ENCODE measurements at regions not wholly inside any gene's neighbourhood (a gene's known extent, or its start where the extent isn't known, plus 50 kb on each side); places are given as distances from the start of the nearest gene placed in this dataset.

GRCh38 chr2:38153476-38154135 is 77.7 kb upstream of the CYP1B1 start (continued):
- TF ChIP-seq ZNF121 (CRISPR knock-in tag; IDR thresholded peaks at IDR 0.05) (no peak), ZNF423 (CRISPR knock-in tag; IDR thresholded peaks at IDR 0.05) (no peak), E2F4 (CRISPR knock-in tag; IDR thresholded peaks at IDR 0.05; ENCODE audit: borderline replicate concordance, low read depth) (no peak), NR3C1 (CRISPR knock-in tag; conservative IDR thresholded peaks at IDR 0.05; ENCODE audit: low read depth) (no peak), ZNF232 (CRISPR knock-in tag; IDR thresholded peaks at IDR 0.05) (no peak), PREB (CRISPR knock-in tag; IDR thresholded peaks at IDR 0.05; ENCODE audit: borderline replicate concordance) (no peak)

GRCh38 chr2:38152913-38153312 is 77.0 kb upstream of the CYP1B1 start:
- ChIA-PET CTCF (no interaction called here), POLR2A (no interaction called here)
- no peaks in the 10 kb centered on the region for H3K27me3 Mint-ChIP-seq (ENCODE audit: low read depth)
- H3K9me3 Mint-ChIP-seq = peaks cover 2% of the 10 kb centered on the region
- H3K36me3 Mint-ChIP-seq = no peaks in the 10 kb centered on the region
- no peaks in the 10 kb centered on the region for H3K4me1 Mint-ChIP-seq
- H3K27ac Mint-ChIP-seq = no peak overlapping the region
- DNase-seq (ENCODE audit: low spot score) (no peak), ATAC-seq (no peak)
- H3K4me3 Mint-ChIP-seq = no peak overlapping the region
- TF ChIP-seq ATF6 (CRISPR knock-in tag; IDR thresholded peaks at IDR 0.05) (no peak), AFF4 (CRISPR knock-in tag; IDR thresholded peaks at IDR 0.05; ENCODE audit: borderline replicate concordance) (no peak), JAZF1 (CRISPR knock-in tag; IDR thresholded peaks at IDR 0.05) (no peak), TEAD4 (CRISPR knock-in tag; IDR thresholded peaks at IDR 0.05) (no peak), HMGA2 (CRISPR knock-in tag; IDR thresholded peaks at IDR 0.05) (no peak), MAX (CRISPR knock-in tag; IDR thresholded peaks at IDR 0.05) (no peak), TEAD1 (CRISPR knock-in tag; IDR thresholded peaks at IDR 0.05) (no peak), PREB (CRISPR knock-in tag; IDR thresholded peaks at IDR 0.05; ENCODE audit: borderline replicate concordance) (no peak), ZNF263 (CRISPR knock-in tag; IDR thresholded peaks at IDR 0.05; ENCODE audit: low read depth) (no peak), TCF7 (CRISPR knock-in tag; IDR thresholded peaks at IDR 0.05; ENCODE audit: low read depth) (no peak), ARID4B (CRISPR knock-in tag; IDR thresholded peaks at IDR 0.05; ENCODE audit: borderline replicate concordance) (no peak), ZNF121 (CRISPR knock-in tag; IDR thresholded peaks at IDR 0.05) (no peak), GRHL2 (CRISPR knock-in tag; IDR thresholded peaks at IDR 0.05; ENCODE audit: insufficient replicate concordance, severe bottlenecking) (no peak), SMAD4 (CRISPR knock-in tag; IDR thresholded peaks at IDR 0.05) (no peak), ERG (CRISPR knock-in tag; IDR thresholded peaks at IDR 0.05) (no peak), FOXP1 (CRISPR knock-in tag; IDR thresholded peaks at IDR 0.05; ENCODE audit: borderline replicate concordance) (no peak)
